Skeletal muscle tissue (tissue), 3 donors: ENCODE measurements at regions not wholly inside any gene's neighbourhood (a gene's known extent, or its start where the extent isn't known, plus 50 kb on each side); places are given as distances from the start of the nearest gene placed in this dataset.

ENCODE experiments used
- H3K27ac ChIP-seq: one replicate; pipeline ENCODE4 v1.7.0; 2013; ENCODE audit warnings: mild to moderate bottlenecking, low read depth, low read length, inconsistent platforms
- H3K27me3 ChIP-seq, 3 donors: one replicate each; pipeline ENCODE4 v1.7.0; 2013; ENCODE audit warnings: low read length in 3 of 3; ENCODE audit not compliant: control insufficient read depth in 3 of 3, insufficient read depth in 3 of 3
- H3K36me3 ChIP-seq, 3 donors: one replicate each; pipeline ENCODE4 v1.7.0; 2013; ENCODE audit warnings: low read length in 3 of 3; ENCODE audit not compliant: control insufficient read depth in 3 of 3, insufficient read depth in 3 of 3
- H3K4me1 ChIP-seq, 3 donors: one replicate each; pipeline ENCODE4 v1.7.0; 2013; ENCODE audit warnings: low read length in 3 of 3, mild to moderate bottlenecking in 3 of 3; ENCODE audit not compliant: control insufficient read depth in 3 of 3, insufficient read depth in 3 of 3
- H3K4me3 ChIP-seq, 3 donors: one replicate each; pipeline ENCODE4 v1.7.0; 2013; ENCODE audit warnings: low read length in 3 of 3
- H3K9ac ChIP-seq, 3 donors: one replicate each; pipeline ENCODE4 v1.7.0; 2013; ENCODE audit warnings: low read length in 3 of 3, mild to moderate bottlenecking in 3 of 3, moderate library complexity in 2 of 3, low read depth in 1 of 3
- H3K9me3 ChIP-seq, 3 donors: one replicate each; pipeline ENCODE4 v1.7.0; 2013; ENCODE audit warnings: low read length in 3 of 3; ENCODE audit not compliant: control insufficient read depth in 3 of 3
- donor health status: Osteomylitis.

DNA sequence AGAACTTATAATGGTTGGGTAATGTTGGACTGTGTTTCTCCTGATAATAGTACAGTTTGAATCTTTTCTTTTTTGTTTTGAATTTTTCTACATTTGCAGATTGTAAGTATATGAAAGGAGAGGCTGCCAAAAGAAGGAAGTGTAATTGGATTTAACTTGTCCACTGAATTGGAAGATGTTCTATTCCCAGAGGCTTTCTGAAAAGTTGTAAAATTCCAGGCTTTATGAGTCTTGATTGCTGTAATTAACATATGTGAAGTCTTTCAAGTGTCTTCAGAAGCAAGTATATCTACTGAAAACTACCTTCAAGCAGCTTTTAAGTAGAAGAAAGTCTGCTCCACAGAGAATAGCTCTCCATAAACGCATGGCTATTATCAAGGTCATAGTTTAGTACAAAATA, 2456.4 kb downstream of the PCDH7 start:
- H3K27ac ChIP-seq = no peak overlapping the region
- H3K36me3 ChIP-seq = no peaks in the 10 kb centered on the region
- H3K27me3 ChIP-seq = no peaks in the 10 kb centered on the region
- H3K4me1 ChIP-seq = no peaks in the 10 kb centered on the region
- H3K9me3 ChIP-seq = no peaks in the 10 kb centered on the region
- H3K4me3 ChIP-seq = no peak overlapping the region
- H3K9ac ChIP-seq = no peak overlapping the region

DNA sequence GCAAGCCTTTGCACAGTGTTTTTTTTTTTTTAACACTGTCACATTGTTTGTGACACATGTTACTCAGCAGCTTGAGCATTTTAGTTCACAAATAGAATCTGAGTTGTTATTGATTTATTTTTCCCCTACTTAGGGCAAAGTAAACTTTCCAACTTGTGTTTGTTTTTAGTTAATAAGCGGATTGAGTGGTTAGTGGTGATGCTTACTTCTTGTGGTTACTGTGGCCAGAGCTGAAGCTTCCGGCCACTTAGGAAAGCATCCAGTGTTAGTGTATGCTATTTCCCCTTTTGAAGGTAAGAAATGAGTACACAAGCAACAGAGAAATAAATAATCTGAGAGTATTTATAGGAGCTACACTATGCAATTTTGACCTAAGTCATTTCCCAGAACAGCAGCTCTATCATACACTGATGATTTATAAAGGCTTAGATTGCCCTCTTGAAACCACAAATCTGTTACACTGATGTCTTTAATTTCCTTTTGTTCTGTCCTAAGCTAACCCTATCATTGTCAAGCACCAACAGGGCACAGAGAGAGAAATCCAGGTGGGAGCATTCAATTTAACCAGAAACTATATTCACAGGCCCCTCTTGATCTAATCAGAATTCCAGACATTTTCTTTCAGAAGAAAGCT, 2464.6 kb downstream of the PCDH7 start:
- Histone ChIP-seq H3K4me3 (no peak overlapping the region), H3K4me1 (no peaks in the 10 kb centered on the region), H3K27ac (no peak overlapping the region), H3K9me3 (no peaks in the 10 kb centered on the region), H3K36me3 (no peaks in the 10 kb centered on the region), H3K9ac (no peak overlapping the region), H3K27me3 (no peaks in the 10 kb centered on the region)

DNA sequence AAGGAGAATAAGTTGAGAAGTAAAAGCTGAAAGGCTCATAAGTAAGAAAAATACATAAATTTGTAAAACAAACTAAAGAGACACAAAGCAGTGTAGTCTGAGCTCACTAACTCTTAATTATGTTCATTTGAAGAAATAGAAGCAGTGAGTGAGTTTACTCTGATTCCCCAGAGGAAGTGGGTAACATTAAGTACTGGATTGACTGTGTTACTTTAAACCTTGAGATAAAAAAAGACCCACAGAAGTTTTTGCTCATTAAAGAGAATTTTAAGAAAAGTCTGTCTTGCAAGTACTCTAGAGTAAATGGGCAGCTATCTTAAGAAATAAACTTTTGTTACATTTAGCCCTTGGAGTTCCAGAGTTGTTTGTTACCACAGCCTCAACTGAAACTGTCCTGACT, 2466.9 kb downstream of the PCDH7 start:
- H3K4me3 ChIP-seq = no peak overlapping the region

DNA sequence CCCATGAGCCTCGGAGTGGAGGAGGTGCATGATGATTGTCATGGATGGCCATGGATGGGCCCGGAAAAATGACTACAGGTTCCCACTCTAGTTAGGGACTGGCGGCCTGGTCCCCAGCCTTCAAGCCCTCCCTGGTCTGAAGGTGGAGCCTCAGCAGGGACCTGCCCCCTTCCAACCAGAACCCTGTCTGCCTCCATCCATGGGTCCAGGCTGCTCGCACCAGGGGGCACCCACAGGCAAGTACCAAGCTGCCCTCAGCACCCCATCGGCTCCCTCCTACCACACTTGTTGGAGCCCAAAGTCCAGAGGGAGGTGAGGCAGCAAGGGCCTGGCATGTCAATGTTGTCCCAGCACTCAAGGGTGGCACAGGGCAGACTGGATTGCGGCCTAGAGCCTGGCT, 2468.6 kb downstream of the PCDH7 start:
- H3K9me3 ChIP-seq = no peaks in the 10 kb centered on the region
- no peaks in the 10 kb centered on the region for H3K4me1 ChIP-seq
- no peaks in the 10 kb centered on the region for H3K27me3 ChIP-seq
- H3K4me3 ChIP-seq = no peak overlapping the region
- no peak overlapping the region for H3K9ac ChIP-seq
- H3K36me3 ChIP-seq = no peaks in the 10 kb centered on the region
- no peak overlapping the region for H3K27ac ChIP-seq

More for the DNA sequence above, 2466.9 kb downstream of the PCDH7 start:
- no peak overlapping the region for H3K9ac ChIP-seq
- no peaks in the 10 kb centered on the region for H3K27me3 ChIP-seq
- H3K4me1 ChIP-seq = no peaks in the 10 kb centered on the region
- H3K9me3 ChIP-seq = no peaks in the 10 kb centered on the region
- no peaks in the 10 kb centered on the region for H3K36me3 ChIP-seq
- H3K27ac ChIP-seq = no peak overlapping the region

DNA sequence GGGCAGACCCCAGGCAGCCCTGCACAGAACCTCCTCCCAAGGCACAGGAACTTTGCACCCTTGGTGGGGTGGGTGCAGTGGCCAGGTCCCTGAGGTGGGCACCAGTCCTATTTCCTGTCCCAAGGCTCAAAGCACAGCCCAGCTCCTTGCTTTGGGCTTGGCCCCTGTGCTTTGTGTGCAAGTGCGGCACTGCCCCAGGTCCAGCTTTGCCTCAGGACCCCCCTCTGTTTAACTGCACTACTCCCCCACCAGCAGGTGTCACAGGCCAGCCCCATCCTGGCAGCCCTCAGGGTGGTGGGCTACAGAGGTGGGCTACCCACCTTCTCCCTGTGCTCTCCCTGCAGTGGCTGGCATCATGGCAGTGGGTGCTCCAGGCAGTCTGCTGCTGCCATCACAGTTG, 2469.0 kb downstream of the PCDH7 start:
- Histone ChIP-seq H3K36me3 (no peaks in the 10 kb centered on the region), H3K27me3 (no peaks in the 10 kb centered on the region), H3K9ac (no peak overlapping the region), H3K4me3 (no peak overlapping the region), H3K27ac (no peak overlapping the region), H3K9me3 (no peaks in the 10 kb centered on the region), H3K4me1 (no peaks in the 10 kb centered on the region)

DNA sequence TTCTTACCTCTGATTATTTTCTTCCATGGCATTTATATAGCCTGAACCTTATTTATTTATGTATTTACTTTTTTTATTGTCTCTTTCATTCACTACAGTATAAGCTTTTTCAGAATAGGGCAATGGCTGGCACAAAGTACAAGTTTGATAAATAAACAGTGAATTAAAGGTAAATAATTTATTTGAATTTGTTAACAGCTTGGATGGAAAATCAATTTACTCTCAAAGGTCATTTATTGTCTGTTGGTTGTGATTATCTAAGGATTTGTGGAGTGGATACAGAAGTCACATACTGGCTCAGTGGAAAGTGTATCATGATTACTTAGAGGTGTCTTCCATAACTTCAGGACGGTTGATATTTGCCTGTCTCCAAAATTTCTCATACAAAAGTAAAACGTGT, 2472.9 kb downstream of the PCDH7 start:
- Histone ChIP-seq H3K4me3 (no peak overlapping the region), H3K27ac (no peak overlapping the region), H3K4me1 (no peaks in the 10 kb centered on the region), H3K9me3 (no peaks in the 10 kb centered on the region), H3K27me3 (no peaks in the 10 kb centered on the region), H3K36me3 (no peaks in the 10 kb centered on the region), H3K9ac (no peak overlapping the region)

DNA sequence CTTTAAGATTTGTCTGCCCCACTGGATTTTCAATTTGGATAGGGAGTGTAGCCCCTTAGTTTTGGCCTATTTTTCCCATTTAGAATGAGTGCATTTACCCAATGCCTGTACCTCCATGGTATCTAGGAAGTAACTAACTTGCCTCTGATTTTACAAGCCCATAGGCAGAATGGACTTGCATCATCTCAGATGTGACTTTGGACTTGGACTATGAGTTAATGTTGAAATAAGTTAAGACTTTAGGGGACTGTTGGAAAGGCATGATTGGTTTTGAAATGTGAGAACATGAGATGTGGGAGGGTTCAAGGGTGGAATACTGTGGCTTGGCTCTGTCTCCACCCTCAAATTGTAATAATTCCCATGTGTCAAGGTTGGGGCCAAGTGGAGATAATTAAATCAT, 2480.2 kb downstream of the PCDH7 start:
- no peaks in the 10 kb centered on the region for H3K9me3 ChIP-seq
- no peaks in the 10 kb centered on the region for H3K27me3 ChIP-seq
- no peak overlapping the region for H3K9ac ChIP-seq
- H3K27ac ChIP-seq = no peak overlapping the region
- no peaks in the 10 kb centered on the region for H3K36me3 ChIP-seq
- H3K4me3 ChIP-seq = no peak overlapping the region
- no peaks in the 10 kb centered on the region for H3K4me1 ChIP-seq

DNA sequence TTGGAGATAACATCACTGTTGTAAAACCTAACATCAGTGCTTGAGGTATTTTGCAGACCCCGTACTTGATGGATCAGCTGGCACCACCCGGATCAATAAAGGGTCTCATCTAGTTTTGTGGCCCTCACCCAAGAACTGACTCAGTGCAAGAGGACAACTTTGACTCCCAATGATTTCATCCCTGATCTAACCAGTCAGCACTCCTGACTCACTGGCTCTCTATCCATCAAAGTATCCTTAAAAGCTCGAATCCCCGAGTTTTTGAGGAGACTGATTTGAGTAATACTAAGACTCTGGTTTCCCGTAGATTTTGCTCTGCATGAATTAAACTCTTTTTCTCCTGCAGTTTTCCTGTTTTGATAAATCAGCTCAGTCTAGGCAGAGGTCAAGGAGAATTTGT, 2498.1 kb downstream of the PCDH7 start:
- no peak overlapping the region for H3K4me3 ChIP-seq
- H3K27me3 ChIP-seq = no peaks in the 10 kb centered on the region
- H3K36me3 ChIP-seq = no peaks in the 10 kb centered on the region
- no peak overlapping the region for H3K9ac ChIP-seq
- H3K9me3 ChIP-seq = no peaks in the 10 kb centered on the region
- H3K4me1 ChIP-seq = no peaks in the 10 kb centered on the region
- H3K27ac ChIP-seq = no peak overlapping the region

DNA sequence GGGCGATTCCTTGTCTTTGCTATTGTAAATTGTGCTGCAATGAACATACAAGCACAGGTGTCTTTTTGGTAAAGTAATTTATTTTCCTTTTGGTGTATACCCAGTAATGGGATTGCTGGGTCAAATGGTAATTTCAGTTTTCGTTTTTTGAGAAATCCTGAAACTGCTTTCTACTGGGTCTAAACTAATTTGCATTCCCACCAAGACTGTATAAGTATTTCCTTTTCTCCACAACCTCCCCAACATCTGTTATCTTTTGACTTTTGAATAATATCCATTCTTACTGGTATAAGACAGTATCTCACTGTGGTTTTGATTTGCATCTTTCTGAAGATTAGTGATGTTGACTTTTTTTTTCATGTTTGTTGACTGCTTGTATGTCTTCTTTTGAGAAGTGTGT, 2506.0 kb downstream of the PCDH7 start:
- Histone ChIP-seq H3K4me3 (no peak overlapping the region), H3K9me3 (no peaks in the 10 kb centered on the region), H3K27me3 (no peaks in the 10 kb centered on the region), H3K36me3 (no peaks in the 10 kb centered on the region), H3K4me1 (no peaks in the 10 kb centered on the region), H3K9ac (no peak overlapping the region), H3K27ac (no peak overlapping the region)

DNA sequence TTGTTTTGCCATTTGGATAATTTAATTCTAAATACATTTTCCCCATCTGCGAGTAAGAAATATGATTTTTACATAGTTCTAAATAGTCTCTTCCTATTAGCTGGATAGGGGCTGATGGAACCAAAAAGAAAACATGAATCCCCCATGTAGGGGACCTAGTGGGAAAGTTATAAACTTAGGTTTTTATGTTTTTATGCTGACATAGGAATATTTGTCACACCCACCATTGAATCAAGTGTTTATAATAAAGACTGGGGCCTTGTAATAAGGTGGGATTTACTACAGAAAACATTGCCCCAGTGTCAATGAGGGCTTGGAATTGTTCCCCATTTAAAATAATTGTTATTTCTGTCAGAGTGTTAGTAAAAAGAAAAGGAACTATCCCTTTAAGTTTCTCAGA, 2506.6 kb downstream of the PCDH7 start:
- Histone ChIP-seq H3K9ac (no peak overlapping the region), H3K9me3 (no peaks in the 10 kb centered on the region), H3K4me3 (no peak overlapping the region), H3K4me1 (no peaks in the 10 kb centered on the region), H3K27me3 (no peaks in the 10 kb centered on the region), H3K36me3 (no peaks in the 10 kb centered on the region), H3K27ac (no peak overlapping the region)

DNA sequence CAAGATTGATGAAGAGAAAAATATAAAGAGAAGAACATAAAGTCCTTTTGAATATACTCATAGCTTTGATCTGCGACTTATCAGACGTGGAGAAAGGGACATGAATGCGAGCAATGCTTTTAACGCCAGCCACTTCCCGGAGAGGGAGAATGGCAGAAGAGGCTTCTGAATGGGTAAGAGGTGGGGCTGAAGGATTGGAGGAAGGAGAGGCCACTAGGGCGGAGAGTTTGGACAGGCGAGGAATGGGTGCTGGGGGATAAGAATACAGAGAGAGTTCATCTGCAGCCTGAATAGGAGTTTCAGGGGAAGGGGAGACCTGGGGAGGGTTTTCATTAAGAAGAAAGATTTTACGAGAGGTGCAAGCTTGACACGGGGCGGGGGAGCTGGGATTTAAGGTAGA, 2534.9 kb downstream of the PCDH7 start:
- H3K4me3 ChIP-seq = no peak overlapping the region
- no peaks in the 10 kb centered on the region for H3K9me3 ChIP-seq
- H3K27me3 ChIP-seq = no peaks in the 10 kb centered on the region
- no peak overlapping the region for H3K27ac ChIP-seq
- H3K36me3 ChIP-seq = no peaks in the 10 kb centered on the region
- H3K4me1 ChIP-seq = no peaks in the 10 kb centered on the region
- no peak overlapping the region for H3K9ac ChIP-seq
